LNCaP clone FGC (cell line): ENCODE measurements at regions not wholly inside any gene's neighbourhood (a gene's known extent, or its start where the extent isn't known, plus 50 kb on each side); places are given as distances from the start of the nearest gene placed in this dataset.

Experiments used
- DNase-seq: peaks from one replicate; pipeline ENCODE4 v3.0.0-alpha.2; 2011; ENCODE audit warnings: low read depth
- H3K4me3 ChIP-seq: 2 replicates; pipeline ENCODE4 v1.5.1; 2011; ENCODE audit warnings: mild to moderate bottlenecking, low read depth, low read length, control low read depth
- TF ChIP-seq, protein P1 (sequence below): IDR thresholded peaks from 2 replicates; pipeline ENCODE4 v1.5.1; 2012; ENCODE audit warnings: mild to moderate bottlenecking; ENCODE audit not compliant: control insufficient read depth, insufficient read depth; ENCODE audit errors: extremely low read depth

DNA sequence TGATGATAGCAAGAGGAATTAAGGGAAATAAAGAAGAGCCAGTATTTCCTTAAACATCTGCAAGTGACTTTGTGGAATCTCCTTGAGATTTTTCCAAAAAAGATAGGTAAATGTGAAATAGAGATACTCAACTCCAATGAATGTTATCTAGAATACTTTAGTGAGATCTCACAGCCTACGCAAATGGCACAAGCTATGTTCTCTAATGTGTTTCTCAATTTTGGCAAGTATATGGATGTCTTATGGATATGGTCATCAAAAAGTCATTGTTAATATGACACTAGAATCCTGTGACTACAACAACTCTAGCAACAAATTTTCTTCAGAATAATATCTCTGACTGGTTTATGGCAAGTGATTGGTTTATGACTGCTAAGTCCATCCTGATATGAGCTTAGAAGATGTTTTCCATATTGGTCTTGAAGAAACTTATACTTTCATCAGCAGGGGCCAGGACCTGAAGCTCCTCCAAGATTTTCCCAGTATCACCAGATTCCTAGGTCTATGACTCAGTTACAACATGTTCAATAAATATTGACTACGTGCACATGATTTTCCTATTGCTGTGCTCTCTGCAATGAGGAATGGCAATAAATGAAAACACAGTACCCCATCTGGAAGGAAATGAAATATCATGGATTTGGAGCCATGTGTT, 170.9 kb upstream of the THBS1 start:
- TF ChIP-seq, protein P1, sequence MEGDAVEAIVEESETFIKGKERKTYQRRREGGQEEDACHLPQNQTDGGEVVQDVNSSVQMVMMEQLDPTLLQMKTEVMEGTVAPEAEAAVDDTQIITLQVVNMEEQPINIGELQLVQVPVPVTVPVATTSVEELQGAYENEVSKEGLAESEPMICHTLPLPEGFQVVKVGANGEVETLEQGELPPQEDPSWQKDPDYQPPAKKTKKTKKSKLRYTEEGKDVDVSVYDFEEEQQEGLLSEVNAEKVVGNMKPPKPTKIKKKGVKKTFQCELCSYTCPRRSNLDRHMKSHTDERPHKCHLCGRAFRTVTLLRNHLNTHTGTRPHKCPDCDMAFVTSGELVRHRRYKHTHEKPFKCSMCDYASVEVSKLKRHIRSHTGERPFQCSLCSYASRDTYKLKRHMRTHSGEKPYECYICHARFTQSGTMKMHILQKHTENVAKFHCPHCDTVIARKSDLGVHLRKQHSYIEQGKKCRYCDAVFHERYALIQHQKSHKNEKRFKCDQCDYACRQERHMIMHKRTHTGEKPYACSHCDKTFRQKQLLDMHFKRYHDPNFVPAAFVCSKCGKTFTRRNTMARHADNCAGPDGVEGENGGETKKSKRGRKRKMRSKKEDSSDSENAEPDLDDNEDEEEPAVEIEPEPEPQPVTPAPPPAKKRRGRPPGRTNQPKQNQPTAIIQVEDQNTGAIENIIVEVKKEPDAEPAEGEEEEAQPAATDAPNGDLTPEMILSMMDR = no peak
- no peak for DNase-seq
- H3K4me3 ChIP-seq = no peak overlapping the region

GRCh38 chr15:39411102-39411989, 169.5 kb upstream of the THBS1 start:
- DNase-seq = no peak
- TF ChIP-seq, protein P1 = no peak
- H3K4me3 ChIP-seq = no peak overlapping the region

DNA sequence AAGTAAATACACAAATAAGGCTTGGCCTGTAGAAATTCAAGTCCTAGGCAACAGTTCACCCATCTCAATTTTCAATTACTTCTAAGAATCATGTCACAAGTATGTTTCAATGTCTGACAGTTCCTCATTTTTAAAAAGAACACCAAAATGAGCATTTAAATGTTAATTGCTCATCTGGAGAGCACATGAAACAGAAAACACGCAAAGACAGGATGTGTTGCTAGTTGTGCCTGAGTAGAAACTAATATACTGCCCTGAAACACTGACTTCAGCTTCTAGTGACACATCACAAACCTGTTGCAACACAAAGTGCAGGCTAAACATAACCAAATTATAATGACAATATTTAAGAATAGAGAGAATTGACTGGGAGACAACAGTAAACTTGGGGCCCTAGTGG, 167.3 kb upstream of the THBS1 start:
- DNase-seq = no peak
- TF ChIP-seq, protein P1 = no peak

DNA sequence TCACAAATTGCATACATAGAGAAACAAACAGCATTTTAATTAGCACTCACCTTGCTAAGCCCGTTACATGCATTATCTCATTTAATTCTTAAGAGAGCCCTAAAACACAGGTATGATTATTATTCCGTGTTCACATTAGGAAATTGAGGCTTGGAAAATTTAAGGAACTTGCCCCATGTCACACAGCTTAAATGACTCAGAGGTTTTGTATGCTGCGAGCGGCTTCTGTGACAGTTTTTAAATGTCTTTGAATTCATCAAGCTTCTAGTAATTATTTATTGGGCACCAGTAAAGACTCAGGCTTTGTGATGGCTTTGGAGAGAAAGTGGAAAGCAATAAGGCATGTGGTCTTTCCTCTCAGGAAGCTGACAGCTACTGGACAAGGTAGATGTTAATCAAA, 166.7 kb upstream of the THBS1 start:
- no peak overlapping the region for H3K4me3 ChIP-seq
- TF ChIP-seq, protein P1 = no peak
- no peak for DNase-seq

More for the DNA sequence above, 167.3 kb upstream of the THBS1 start:
- no peak overlapping the region for H3K4me3 ChIP-seq

GRCh38 chr15:39415634-39416033, 165.2 kb upstream of the THBS1 start:
- DNase-seq = no peak
- no peak overlapping the region for H3K4me3 ChIP-seq
- TF ChIP-seq, protein P1 = no peak

DNA sequence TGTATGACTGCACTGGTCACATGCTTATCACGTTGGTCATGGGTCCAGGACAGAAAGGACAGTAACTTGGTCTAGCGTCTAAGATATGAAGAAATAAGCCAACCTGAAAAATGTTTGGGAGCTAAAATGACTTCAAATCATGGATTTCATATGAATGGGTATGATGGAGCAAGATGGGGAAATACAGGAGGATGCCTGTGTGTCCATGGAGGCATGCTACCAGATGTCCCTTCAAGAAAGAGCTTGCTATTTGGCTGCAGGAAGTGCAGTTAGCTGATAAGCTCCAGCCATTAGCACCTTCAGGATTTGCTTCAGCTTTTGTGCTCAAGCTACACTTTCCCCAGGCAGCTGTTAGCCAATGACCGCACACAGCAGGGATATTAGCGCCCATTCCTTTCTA, 164.6 kb upstream of the THBS1 start:
- DNase-seq = no peak
- no peak overlapping the region for H3K4me3 ChIP-seq
- TF ChIP-seq, protein P1 = no peak
